GM23338 (cell line): ENCODE measurements at regions not wholly inside any gene's neighbourhood (a gene's known extent, or its start where the extent isn't known, plus 50 kb on each side); places are given as distances from the start of the nearest gene placed in this dataset.

Experiments used
- ATAC-seq: fragments of 200-7000 bp; cut with Tn5 transposase; 3 replicates; pipeline ENCODE4 v1.9.1; 2020
- DNase-seq: peaks from one replicate; pipeline ENCODE4 v3.0.0-alpha.2; 2015; ENCODE audit warnings: low spot score
- H2AFZ ChIP-seq: fragments of 200-600 bp; sonication (generic); 2 replicates; pipeline ENCODE4 v1.8.0; 2016; ENCODE audit warnings: antibody characterized with exemption, mild to moderate bottlenecking, moderate library complexity
- H3F3A ChIP-seq: fragments of 200-600 bp; sonication (generic); replicated peaks from 2 replicates; pipeline ENCODE4 v1.8.0; 2017; ENCODE audit warnings: antibody characterized with exemption, mixed run types, low read depth
- H3K27ac ChIP-seq: fragments of 200-600 bp; sonication (generic); 2 replicates; pipeline ENCODE4 v1.6.1; 2016; ENCODE audit warnings: low read depth
- H3K27me3 ChIP-seq: fragments of 200-600 bp; sonication (generic); 2 replicates; pipeline ENCODE4 v1.8.0; 2016; ENCODE audit warnings: mild to moderate bottlenecking, mixed run types, moderate library complexity; ENCODE audit not compliant: insufficient read depth
- H3K36me3 ChIP-seq: fragments of 200-600 bp; sonication (generic); 2 replicates; pipeline ENCODE4 v1.8.0; 2016; ENCODE audit warnings: mild to moderate bottlenecking; ENCODE audit not compliant: insufficient read depth
- H3K4me1 ChIP-seq: fragments of 200-600 bp; sonication (generic); 2 replicates; pipeline ENCODE4 v1.8.0; 2016; ENCODE audit warnings: mild to moderate bottlenecking, moderate library complexity; ENCODE audit not compliant: insufficient read depth
- H3K4me2 ChIP-seq: fragments of 200-600 bp; sonication (generic); 2 replicates; pipeline ENCODE4 v1.7.1; 2017; ENCODE audit warnings: mixed run types
- H3K4me3 ChIP-seq: fragments of 200-600 bp; sonication (generic); 2 replicates; pipeline ENCODE4 v1.6.1; 2016; ENCODE audit warnings: mixed run types
- H3K79me2 ChIP-seq: fragments of 200-600 bp; sonication (generic); replicated peaks from 2 replicates; pipeline ENCODE4 v1.8.0; 2017; ENCODE audit warnings: mild to moderate bottlenecking; ENCODE audit not compliant: insufficient read depth
- H3K9me2 ChIP-seq: fragments of 200-600 bp; sonication (generic); 2 replicates; pipeline ENCODE4 v1.8.0; 2017; ENCODE audit not compliant: insufficient read depth
- H4K20me1 ChIP-seq: fragments of 200-600 bp; sonication (generic); replicated peaks from 2 replicates; pipeline ENCODE4 v1.8.0; 2017; ENCODE audit warnings: mild to moderate bottlenecking; ENCODE audit not compliant: insufficient read depth
- H3K27ac Mint-ChIP-seq: 2 replicates; pipeline ENCODE4 v1.8.0; 2020; ENCODE audit warnings: inconsistent platforms, mild to moderate bottlenecking, moderate library complexity, mixed read lengths
- H3K27me3 Mint-ChIP-seq: 3 replicates; pipeline ENCODE4 v1.8.0; 2022; ENCODE audit warnings: low read depth, mild to moderate bottlenecking, moderate library complexity, mixed read lengths, inconsistent platforms; ENCODE audit not compliant: insufficient read depth, poor library complexity
- H3K36me3 Mint-ChIP-seq: 3 replicates; pipeline ENCODE4 v1.8.0; 2021; ENCODE audit warnings: low read depth, mild to moderate bottlenecking, inconsistent platforms, moderate library complexity, mixed read lengths
- H3K4me1 Mint-ChIP-seq: 3 replicates; pipeline ENCODE4 v1.8.0; 2020; ENCODE audit warnings: mild to moderate bottlenecking, inconsistent platforms, mixed read lengths
- H3K4me3 Mint-ChIP-seq: 3 replicates; pipeline ENCODE4 v1.8.0; 2021; ENCODE audit warnings: moderate library complexity, mild to moderate bottlenecking, inconsistent platforms, mixed read lengths
- H3K9me3 Mint-ChIP-seq: 3 replicates; pipeline ENCODE4 v1.8.0; 2020; ENCODE audit warnings: moderate library complexity, mild to moderate bottlenecking, inconsistent platforms, mixed read lengths
- CREB1 ChIP-seq: fragments of 250-450 bp; sonication (Bioruptor Pico); IDR thresholded peaks from 2 replicates; pipeline ENCODE4 v1.5.0; 2020; ENCODE audit warnings: low read depth, mild to moderate bottlenecking, moderate library complexity
- CTCF ChIP-seq, 2 experiments: fragments of 200-600 bp in 1 of 2; sonication (generic) in 1 of 2; conservative IDR thresholded peaks; 2 replicates each; pipeline versions ENCODE4 v1.5.1 to v1.6.1; 2016 to 2017; ENCODE audit warnings: antibody characterized with exemption in 2 of 2, low read depth in 2 of 2, mild to moderate bottlenecking in 2 of 2, moderate library complexity in 1 of 2
- EZH2 ChIP-seq: fragments of 200-600 bp; sonication (generic); IDR thresholded peaks from one replicate; pipeline ENCODE4 v1.8.0; 2017; ENCODE audit warnings: antibody characterized with exemption, mild to moderate bottlenecking, low read depth; ENCODE audit not compliant: unreplicated experiment
- JUNB ChIP-seq: IDR thresholded peaks from one replicate; pipeline ENCODE4 v1.6.1; 2016; ENCODE audit warnings: antibody characterized with exemption; ENCODE audit not compliant: unreplicated experiment
- NANOG ChIP-seq: IDR thresholded peaks from 2 replicates; pipeline ENCODE4 v1.6.1; 2016; ENCODE audit warnings: antibody characterized with exemption, borderline replicate concordance
- POLR2AphosphoS5 ChIP-seq: IDR thresholded peaks from 2 replicates; pipeline ENCODE4 v1.6.1; 2016; ENCODE audit warnings: antibody characterized with exemption, low read depth
- ZNF114 ChIP-seq: fragments of 250-450 bp; sonication (Bioruptor Pico); IDR thresholded peaks from 2 replicates; pipeline ENCODE4 v1.5.0; 2020; ENCODE audit warnings: mild to moderate bottlenecking, moderate library complexity
- TF ChIP-seq, protein P1 (sequence below): IDR thresholded peaks from one replicate; pipeline ENCODE4 v1.6.1; 2018; ENCODE audit warnings: antibody characterized with exemption; ENCODE audit not compliant: unreplicated experiment
- TF ChIP-seq, protein P2 (sequence below): fragments of 250-450 bp; sonication (Bioruptor Pico); IDR thresholded peaks from 2 replicates; pipeline ENCODE4 v1.5.0; 2020; ENCODE audit warnings: mild to moderate bottlenecking, moderate library complexity

- H3K4me1 ChIP-seq = no peaks in the 10 kb centered on the region; the same call in 1 of the 2 replicates
- H3K9me2 ChIP-seq = no peaks in the 10 kb centered on the region
- no peak for ATAC-seq
- H2AFZ ChIP-seq = no peak overlapping the region
- Mint-ChIP-seq H3K36me3 (no peaks in the 10 kb centered on the region), H3K27ac (no peak overlapping the region), H3K9me3 (no peaks in the 10 kb centered on the region), H3K4me3 (no peak overlapping the region), H3K4me1 (peaks cover 3% of the 10 kb centered on the region; the same call in 1 of the 3 replicates), H3K27me3 (no peaks in the 10 kb centered on the region)
- H3K79me2 ChIP-seq = no peaks in the 10 kb centered on the region
- H3K36me3 ChIP-seq = no peaks in the 10 kb centered on the region
- H3K4me2 ChIP-seq = no peak overlapping the region
- TF ChIP-seq NANOG = no peak
- TF ChIP-seq POLR2AphosphoS5 = no peak
- TF ChIP-seq ZNF114 (CRISPR knock-in tag) = no peak
- TF ChIP-seq, protein P1, sequence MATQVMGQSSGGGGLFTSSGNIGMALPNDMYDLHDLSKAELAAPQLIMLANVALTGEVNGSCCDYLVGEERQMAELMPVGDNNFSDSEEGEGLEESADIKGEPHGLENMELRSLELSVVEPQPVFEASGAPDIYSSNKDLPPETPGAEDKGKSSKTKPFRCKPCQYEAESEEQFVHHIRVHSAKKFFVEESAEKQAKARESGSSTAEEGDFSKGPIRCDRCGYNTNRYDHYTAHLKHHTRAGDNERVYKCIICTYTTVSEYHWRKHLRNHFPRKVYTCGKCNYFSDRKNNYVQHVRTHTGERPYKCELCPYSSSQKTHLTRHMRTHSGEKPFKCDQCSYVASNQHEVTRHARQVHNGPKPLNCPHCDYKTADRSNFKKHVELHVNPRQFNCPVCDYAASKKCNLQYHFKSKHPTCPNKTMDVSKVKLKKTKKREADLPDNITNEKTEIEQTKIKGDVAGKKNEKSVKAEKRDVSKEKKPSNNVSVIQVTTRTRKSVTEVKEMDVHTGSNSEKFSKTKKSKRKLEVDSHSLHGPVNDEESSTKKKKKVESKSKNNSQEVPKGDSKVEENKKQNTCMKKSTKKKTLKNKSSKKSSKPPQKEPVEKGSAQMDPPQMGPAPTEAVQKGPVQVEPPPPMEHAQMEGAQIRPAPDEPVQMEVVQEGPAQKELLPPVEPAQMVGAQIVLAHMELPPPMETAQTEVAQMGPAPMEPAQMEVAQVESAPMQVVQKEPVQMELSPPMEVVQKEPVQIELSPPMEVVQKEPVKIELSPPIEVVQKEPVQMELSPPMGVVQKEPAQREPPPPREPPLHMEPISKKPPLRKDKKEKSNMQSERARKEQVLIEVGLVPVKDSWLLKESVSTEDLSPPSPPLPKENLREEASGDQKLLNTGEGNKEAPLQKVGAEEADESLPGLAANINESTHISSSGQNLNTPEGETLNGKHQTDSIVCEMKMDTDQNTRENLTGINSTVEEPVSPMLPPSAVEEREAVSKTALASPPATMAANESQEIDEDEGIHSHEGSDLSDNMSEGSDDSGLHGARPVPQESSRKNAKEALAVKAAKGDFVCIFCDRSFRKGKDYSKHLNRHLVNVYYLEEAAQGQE = no peak
- TF ChIP-seq CREB1 (CRISPR knock-in tag) = no peak
- no peak for TF ChIP-seq EZH2
- TF ChIP-seq JUNB = no peak
- TF ChIP-seq, protein P2, sequence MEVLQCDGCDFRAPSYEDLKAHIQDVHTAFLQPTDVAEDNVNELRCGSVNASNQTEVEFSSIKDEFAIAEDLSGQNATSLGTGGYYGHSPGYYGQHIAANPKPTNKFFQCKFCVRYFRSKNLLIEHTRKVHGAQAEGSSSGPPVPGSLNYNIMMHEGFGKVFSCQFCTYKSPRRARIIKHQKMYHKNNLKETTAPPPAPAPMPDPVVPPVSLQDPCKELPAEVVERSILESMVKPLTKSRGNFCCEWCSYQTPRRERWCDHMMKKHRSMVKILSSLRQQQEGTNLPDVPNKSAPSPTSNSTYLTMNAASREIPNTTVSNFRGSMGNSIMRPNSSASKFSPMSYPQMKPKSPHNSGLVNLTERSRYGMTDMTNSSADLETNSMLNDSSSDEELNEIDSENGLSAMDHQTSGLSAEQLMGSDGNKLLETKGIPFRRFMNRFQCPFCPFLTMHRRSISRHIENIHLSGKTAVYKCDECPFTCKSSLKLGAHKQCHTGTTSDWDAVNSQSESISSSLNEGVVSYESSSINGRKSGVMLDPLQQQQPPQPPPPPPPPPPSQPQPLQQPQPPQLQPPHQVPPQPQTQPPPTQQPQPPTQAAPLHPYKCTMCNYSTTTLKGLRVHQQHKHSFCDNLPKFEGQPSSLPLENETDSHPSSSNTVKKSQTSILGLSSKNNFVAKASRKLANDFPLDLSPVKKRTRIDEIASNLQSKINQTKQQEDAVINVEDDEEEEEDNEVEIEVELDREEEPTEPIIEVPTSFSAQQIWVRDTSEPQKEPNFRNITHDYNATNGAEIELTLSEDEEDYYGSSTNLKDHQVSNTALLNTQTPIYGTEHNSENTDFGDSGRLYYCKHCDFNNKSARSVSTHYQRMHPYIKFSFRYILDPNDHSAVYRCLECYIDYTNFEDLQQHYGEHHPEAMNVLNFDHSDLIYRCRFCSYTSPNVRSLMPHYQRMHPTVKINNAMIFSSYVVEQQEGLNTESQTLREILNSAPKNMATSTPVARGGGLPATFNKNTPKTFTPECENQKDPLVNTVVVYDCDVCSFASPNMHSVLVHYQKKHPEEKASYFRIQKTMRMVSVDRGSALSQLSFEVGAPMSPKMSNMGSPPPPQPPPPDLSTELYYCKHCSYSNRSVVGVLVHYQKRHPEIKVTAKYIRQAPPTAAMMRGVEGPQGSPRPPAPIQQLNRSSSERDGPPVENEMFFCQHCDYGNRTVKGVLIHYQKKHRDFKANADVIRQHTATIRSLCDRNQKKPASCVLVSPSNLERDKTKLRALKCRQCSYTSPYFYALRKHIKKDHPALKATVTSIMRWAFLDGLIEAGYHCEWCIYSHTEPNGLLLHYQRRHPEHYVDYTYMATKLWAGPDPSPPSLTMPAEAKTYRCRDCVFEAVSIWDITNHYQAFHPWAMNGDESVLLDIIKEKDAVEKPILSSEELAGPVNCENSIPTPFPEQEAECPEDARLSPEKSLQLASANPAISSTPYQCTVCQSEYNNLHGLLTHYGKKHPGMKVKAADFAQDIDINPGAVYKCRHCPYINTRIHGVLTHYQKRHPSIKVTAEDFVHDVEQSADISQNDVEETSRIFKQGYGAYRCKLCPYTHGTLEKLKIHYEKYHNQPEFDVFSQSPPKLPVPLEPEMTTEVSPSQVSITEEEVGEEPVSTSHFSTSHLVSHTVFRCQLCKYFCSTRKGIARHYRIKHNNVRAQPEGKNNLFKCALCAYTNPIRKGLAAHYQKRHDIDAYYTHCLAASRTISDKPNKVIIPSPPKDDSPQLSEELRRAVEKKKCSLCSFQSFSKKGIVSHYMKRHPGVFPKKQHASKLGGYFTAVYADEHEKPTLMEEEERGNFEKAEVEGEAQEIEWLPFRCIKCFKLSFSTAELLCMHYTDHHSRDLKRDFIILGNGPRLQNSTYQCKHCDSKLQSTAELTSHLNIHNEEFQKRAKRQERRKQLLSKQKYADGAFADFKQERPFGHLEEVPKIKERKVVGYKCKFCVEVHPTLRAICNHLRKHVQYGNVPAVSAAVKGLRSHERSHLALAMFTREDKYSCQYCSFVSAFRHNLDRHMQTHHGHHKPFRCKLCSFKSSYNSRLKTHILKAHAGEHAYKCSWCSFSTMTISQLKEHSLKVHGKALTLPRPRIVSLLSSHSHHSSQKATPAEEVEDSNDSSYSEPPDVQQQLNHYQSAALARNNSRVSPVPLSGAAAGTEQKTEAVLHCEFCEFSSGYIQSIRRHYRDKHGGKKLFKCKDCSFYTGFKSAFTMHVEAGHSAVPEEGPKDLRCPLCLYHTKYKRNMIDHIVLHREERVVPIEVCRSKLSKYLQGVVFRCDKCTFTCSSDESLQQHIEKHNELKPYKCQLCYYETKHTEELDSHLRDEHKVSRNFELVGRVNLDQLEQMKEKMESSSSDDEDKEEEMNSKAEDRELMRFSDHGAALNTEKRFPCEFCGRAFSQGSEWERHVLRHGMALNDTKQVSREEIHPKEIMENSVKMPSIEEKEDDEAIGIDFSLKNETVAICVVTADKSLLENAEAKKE (CRISPR knock-in tag) = no peak
- no peak for TF ChIP-seq CTCF (conservative IDR thresholded peaks at IDR 0.05; ENCODE audit: low read depth in 2 of 2)
- no peaks in the 10 kb centered on the region for H4K20me1 ChIP-seq
- DNase-seq = no peak
- H3K4me3 ChIP-seq = no peak overlapping the region
- H3K27me3 ChIP-seq = no peaks in the 10 kb centered on the region
- no peak overlapping the region for H3K27ac ChIP-seq
- H3F3A ChIP-seq = no peaks in the 10 kb centered on the region
Observed at GRCh38 chr4:65954416-65954815, 284.1 kb upstream of the EPHA5 start.
